Neural progenitor cell (in vitro differentiated cells): ENCODE measurements at regions not wholly inside any gene's neighbourhood (a gene's known extent, or its start where the extent isn't known, plus 50 kb on each side); places are given as distances from the start of the nearest gene placed in this dataset.

Experiments
- EZH2phosphoT487 ChIP-seq: fragments of 200-600 bp; sonication (generic); IDR thresholded peaks from 2 replicates; pipeline ENCODE4 v1.6.1; 2017; ENCODE audit warnings: antibody characterized with exemption
- TF ChIP-seq, protein P1 (sequence below): fragments of 200-600 bp; sonication (generic); IDR thresholded peaks from 2 replicates; pipeline ENCODE4 v1.5.1; 2017; ENCODE audit warnings: antibody characterized with exemption, mild to moderate bottlenecking

DNA sequence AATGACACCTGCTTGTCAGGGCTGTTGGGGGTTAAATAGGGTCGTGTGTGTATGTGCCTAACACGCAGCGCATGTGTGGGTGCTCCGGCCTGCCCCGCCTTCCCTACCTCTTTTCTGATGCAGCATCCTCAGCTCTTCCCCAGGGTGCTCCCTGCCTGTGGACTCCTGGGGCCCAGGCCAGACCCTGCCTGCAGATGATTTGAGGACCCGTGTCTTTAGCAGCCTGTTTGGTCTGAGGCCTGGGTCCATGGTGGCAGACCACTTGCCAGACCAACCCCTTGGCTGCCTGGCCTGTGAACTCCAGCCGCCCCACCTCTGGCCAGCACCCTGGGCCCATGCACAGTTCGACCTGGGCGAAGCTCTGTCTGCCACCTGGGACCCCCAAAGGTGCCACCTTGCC, 57.0 kb upstream of the SIM2 start:
- TF ChIP-seq, protein P1, sequence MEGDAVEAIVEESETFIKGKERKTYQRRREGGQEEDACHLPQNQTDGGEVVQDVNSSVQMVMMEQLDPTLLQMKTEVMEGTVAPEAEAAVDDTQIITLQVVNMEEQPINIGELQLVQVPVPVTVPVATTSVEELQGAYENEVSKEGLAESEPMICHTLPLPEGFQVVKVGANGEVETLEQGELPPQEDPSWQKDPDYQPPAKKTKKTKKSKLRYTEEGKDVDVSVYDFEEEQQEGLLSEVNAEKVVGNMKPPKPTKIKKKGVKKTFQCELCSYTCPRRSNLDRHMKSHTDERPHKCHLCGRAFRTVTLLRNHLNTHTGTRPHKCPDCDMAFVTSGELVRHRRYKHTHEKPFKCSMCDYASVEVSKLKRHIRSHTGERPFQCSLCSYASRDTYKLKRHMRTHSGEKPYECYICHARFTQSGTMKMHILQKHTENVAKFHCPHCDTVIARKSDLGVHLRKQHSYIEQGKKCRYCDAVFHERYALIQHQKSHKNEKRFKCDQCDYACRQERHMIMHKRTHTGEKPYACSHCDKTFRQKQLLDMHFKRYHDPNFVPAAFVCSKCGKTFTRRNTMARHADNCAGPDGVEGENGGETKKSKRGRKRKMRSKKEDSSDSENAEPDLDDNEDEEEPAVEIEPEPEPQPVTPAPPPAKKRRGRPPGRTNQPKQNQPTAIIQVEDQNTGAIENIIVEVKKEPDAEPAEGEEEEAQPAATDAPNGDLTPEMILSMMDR, result no peak
- TF ChIP-seq EZH2phosphoT487, result no peak
